GM18858 (cell line): ENCODE measurements at regions not wholly inside any gene's neighbourhood (a gene's known extent, or its start where the extent isn't known, plus 50 kb on each side); places are given as distances from the start of the nearest gene placed in this dataset.

Source experiments
- ATAC-seq: cut with Tn5 transposase; IDR thresholded peaks from one replicate; pipeline ENCODE4 v1.9.1; 2021; ENCODE audit not compliant: unreplicated experiment

- ATAC-seq, result no peak
Observed at GRCh38 chr16:51629576-51629975, 478.5 kb upstream of the SALL1 start.

DNA sequence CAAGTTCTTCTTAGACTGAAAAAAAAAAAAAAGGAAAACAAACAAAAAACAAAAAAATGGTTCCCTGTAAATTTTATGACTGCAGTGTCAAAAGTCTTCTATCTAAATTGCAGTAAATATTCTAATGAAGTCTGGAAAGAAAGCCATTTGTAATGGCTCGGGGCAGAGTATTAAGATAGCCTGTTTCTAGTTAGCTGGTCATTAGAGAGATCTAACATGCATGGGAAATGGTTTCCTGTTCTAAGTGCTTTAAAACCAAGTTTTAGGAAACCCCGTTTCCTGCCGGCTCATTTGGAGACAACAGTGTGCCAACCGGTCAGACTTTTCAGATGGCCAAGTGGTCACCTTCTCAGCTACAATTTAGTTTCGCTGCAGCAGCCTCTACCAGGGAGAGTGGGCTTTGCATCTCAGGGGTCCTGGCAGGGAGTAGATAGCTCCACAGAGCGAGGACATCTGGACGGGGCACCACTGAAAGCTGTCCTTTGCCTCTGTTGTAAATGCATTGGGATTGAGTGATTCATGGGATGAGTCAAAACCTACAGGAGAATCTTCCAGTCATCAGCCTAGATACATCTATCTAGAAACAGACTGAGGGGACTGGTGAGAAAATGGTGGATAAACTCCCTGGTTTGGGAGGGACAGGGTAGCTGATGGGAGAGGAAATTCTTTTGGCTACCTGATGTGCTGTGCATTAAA lies 473.2 kb upstream of the SALL1 start:
- no peak for ATAC-seq

- ATAC-seq, result no peak
Observed at GRCh38 chr16:51621610-51622009, 470.5 kb upstream of the SALL1 start.

DNA sequence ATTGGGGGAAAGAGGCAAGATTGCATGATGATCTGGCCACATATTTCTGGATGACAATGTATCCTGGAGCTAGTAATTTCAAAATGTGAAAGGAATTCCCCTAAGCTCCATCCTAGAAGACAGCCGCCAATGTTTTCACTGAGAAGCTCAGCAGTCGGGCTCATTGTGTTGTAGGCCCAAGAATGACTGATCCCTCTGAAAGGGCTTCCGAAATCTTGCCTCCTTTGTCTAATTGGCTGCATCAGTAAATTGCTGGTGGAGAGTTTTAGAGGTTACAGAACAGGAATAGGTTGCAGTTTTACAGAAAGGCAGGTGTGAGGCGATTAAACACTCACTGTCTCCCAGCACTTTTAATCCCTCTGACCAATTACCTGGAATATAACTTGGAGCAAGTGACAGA lies 464.1 kb upstream of the SALL1 start:
- no peak for ATAC-seq

- no peak for ATAC-seq
Observed at GRCh38 chr16:51607201-51607651, 456.2 kb upstream of the SALL1 start.

DNA sequence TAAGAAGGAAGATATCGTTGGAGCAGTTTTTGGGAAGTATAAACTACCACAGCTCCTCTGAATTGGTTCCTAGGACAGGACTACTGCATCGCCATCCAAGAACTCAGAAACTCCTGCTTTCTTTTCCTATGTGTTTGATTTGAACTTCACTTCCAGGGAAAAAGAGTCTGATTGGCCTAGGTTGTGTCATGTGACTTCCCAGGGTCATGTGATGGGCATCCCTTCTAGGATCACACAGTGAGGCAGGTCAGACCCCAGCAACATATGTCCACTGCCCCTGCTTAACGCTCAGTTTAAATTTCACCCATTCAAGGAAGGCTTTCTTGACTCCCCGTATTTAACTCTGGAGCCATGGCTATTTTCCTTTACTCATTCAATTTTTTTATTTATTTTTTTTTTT lies 445.2 kb upstream of the SALL1 start:
- no peak for ATAC-seq

GRCh38 chr16:51592535-51593300 lies 441.6 kb upstream of the SALL1 start:
- no peak for ATAC-seq

- no peak for ATAC-seq
Observed at GRCh38 chr16:51592001-51592501, 441.0 kb upstream of the SALL1 start.

GRCh38 chr16:51591480-51591879 lies 440.4 kb upstream of the SALL1 start:
- no peak for ATAC-seq

- no peak for ATAC-seq
Observed at GRCh38 chr16:51579652-51580360, 428.7 kb upstream of the SALL1 start.

DNA sequence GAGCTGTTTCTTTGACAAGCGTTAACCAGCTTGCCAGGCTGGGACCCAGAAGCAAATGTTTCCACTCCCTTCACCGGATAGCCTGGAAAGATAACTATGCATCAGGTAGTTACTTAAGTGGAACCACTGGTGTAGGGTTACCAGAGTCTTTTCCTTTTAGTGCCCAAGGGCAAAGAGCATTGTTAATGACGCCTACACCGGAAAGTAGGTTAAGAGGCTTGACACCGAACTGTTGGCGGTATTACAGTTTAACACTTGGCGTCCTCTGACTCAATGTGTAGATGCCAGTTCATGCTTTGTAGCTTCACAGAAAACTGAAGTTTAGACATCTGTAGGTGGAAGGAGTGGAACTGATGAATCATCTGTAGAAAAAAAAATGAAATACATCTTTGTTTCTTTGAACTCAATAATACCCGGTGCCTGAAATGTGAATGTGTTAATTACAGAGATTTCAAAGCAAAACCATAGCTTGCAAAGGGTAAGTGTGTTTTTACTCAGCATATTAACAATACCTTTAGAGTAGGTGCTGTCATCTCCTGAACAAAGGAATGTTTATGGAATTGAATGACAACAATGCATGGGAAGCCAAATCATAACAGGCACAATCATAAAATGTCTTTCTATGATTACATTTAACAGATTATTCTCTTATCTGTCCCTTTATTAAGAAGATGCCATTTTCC lies 426.7 kb upstream of the SALL1 start:
- peak; percentile 69 for ATAC-seq

GRCh38 chr16:51576498-51577195 lies 425.6 kb upstream of the SALL1 start:
- no peak for ATAC-seq

DNA sequence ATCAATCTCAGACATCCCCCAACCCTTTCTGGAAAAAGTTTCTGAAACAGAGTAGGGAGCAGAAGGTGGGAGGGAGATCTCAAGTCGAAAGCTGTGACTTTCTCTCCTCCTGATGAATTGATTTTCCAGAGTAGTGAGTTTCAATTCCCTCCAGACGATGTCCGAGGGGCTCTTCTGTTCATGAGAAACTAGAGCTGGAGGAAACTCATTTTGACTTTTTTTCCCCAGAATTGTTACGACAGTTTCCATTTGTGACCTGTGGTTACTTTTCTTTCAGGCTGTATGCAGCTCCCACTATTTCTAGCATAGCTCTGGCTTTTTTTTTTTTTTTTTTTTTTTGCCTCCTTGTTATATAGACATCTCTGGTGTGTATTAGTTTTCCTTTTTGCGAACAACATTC lies 422.1 kb upstream of the SALL1 start:
- no peak for ATAC-seq

- peak; percentile 59 for ATAC-seq
Observed at GRCh38 chr16:51569203-51569931, 418.3 kb upstream of the SALL1 start.

DNA sequence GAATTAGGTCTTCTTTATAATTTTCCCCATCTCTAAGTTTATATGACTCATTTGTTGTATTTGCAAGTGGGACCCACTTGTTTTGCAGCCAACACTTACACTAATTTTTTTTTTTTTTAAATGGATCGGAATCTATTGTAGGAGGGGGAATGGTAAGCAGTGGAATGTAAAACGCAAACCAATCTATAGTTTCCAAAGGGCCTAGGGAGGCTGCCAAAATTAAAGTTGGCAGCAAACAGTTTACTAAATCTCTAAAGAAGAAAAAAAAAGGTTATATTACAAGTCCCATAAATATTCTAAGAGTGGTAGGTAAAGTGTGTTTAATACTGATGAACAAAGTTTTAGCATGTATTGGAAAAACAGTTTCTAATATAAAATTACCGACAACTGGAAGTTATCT lies 416.8 kb upstream of the SALL1 start:
- ATAC-seq, result no peak

- ATAC-seq, result peak; percentile 60
Observed at GRCh38 chr16:51565184-51565583, 414.1 kb upstream of the SALL1 start.

DNA sequence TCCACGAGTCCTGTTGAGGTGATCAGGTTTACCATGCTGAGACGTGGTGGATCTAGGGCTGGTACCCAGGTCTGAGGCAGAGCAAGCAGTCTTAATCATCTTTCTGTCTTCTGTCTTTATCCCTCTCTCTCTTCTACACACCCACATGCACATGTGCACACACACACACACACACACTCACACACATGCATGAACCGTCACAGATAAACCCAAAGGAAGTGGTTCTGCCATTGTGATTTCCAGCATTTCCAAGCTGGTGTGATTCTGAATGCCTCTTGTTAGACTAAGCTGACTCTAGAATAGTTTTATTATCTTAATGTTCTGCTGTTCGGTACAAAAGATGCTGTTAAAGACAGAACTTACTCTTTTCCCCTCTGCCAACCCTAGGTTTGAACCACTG lies 411.8 kb upstream of the SALL1 start:
- no peak for ATAC-seq

- no peak for ATAC-seq
Observed at GRCh38 chr16:51559901-51560300, 408.8 kb upstream of the SALL1 start.

DNA sequence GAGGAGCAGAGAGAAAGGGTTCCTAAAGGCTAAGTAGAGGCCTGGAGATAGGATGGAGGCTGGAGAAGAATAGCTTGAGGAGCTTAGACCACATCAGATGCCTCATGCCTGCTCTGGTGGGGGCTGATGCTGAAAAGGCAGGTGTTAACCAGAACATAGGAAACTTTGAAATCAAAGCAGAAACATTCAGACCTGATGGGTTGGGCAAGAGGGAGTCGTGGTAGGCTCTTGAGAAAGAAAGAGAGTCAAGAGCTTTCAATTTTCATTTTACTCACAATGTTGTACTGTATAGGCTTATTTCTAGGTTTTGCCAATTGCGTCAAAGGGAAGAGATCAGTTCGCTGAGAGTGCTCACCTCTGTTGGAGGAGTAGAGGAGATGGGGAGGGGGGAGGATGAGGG lies 406.6 kb upstream of the SALL1 start:
- no peak for ATAC-seq
